Activated CD4-positive, alpha-beta T cell treated with anti-CD3 and anti-CD28 coated beads, Interleukin-2, amount 10 ng/mL, durations not matched to agents 24 days and 14 days (primary cell): ENCODE measurements at regions not wholly inside any gene's neighbourhood (a gene's known extent, or its start where the extent isn't known, plus 50 kb on each side); places are given as distances from the start of the nearest gene placed in this dataset.

Experiments
- DNase-seq: peaks from one replicate; pipeline ENCODE4 v3.0.0; 2022
- H3K27ac Mint-ChIP-seq: one replicate; pipeline ENCODE4 v1.8.0; 2022; ENCODE audit warnings: mild to moderate bottlenecking, mixed read lengths
- H3K27me3 Mint-ChIP-seq: one replicate; pipeline ENCODE4 v1.8.0; 2022; ENCODE audit warnings: mixed read lengths
- H3K36me3 Mint-ChIP-seq: one replicate; pipeline ENCODE4 v1.8.0; 2022; ENCODE audit warnings: low read depth, mild to moderate bottlenecking, mixed read lengths
- H3K4me1 Mint-ChIP-seq: one replicate; pipeline ENCODE4 v1.8.0; 2021; ENCODE audit warnings: mixed read lengths
- H3K4me3 Mint-ChIP-seq: one replicate; pipeline ENCODE4 v1.8.0; 2022; ENCODE audit warnings: mild to moderate bottlenecking, moderate library complexity, mixed read lengths
- H3K9me3 Mint-ChIP-seq: one replicate; pipeline ENCODE4 v1.8.0; 2021; ENCODE audit warnings: mixed read lengths
- intact Hi-C: fragments of 100-400 bp; cut with micrococcal nuclease; formaldehyde crosslinking; loops from one replicate; pipeline ENCODE4 v1.15.1; 2023

GRCh38 chr4:100075486-100076270 lies 114.6 kb downstream of the DDIT4L start:
- peaks cover 12% of the 10 kb centered on the region for H3K4me1 Mint-ChIP-seq
- peaks cover 17% of the 10 kb centered on the region for H3K9me3 Mint-ChIP-seq
- DNase-seq, result peak; percentile 37
- H3K27ac Mint-ChIP-seq, result no peak overlapping the region
- H3K27me3 Mint-ChIP-seq, result peaks cover 4% of the 10 kb centered on the region
- intact Hi-C loops, result no loop called here
- no peak overlapping the region for H3K4me3 Mint-ChIP-seq
- no peaks in the 10 kb centered on the region for H3K36me3 Mint-ChIP-seq

- H3K4me3 Mint-ChIP-seq, result no peak overlapping the region
- peaks cover 12% of the 10 kb centered on the region for H3K4me1 Mint-ChIP-seq
- no peak overlapping the region for H3K27ac Mint-ChIP-seq
- H3K27me3 Mint-ChIP-seq, result peaks cover 4% of the 10 kb centered on the region
- intact Hi-C loops, result no loop called here
- H3K36me3 Mint-ChIP-seq, result no peaks in the 10 kb centered on the region
- peaks cover 17% of the 10 kb centered on the region for H3K9me3 Mint-ChIP-seq
- peak; percentile 17 for DNase-seq
Measured at GRCh38 chr4:100075056-100075455, 115.2 kb downstream of the DDIT4L start.

GRCh38 chr4:100071506-100071905 lies 118.8 kb downstream of the DDIT4L start:
- Mint-ChIP-seq H3K4me3 (no peak overlapping the region), H3K4me1 (no peaks in the 10 kb centered on the region), H3K9me3 (peaks cover 17% of the 10 kb centered on the region), H3K27me3 (peaks cover 4% of the 10 kb centered on the region), H3K27ac (no peak overlapping the region), H3K36me3 (no peaks in the 10 kb centered on the region)
- intact Hi-C loops, result no loop called here
- DNase-seq, result no peak

- no peaks in the 10 kb centered on the region for H3K4me1 Mint-ChIP-seq
- H3K27ac Mint-ChIP-seq, result no peak overlapping the region
- no peaks in the 10 kb centered on the region for H3K36me3 Mint-ChIP-seq
- intact Hi-C loops, result no loop called here
- H3K27me3 Mint-ChIP-seq, result peaks cover 4% of the 10 kb centered on the region
- no peak overlapping the region for H3K4me3 Mint-ChIP-seq
- peaks cover 17% of the 10 kb centered on the region for H3K9me3 Mint-ChIP-seq
- no peak for DNase-seq
Measured at GRCh38 chr4:100070868-100071267, 119.4 kb downstream of the DDIT4L start.

GRCh38 chr4:100069207-100069606 lies 119.1 kb upstream of the H2AZ1 start:
- Mint-ChIP-seq H3K27ac (no peak overlapping the region), H3K27me3 (peaks cover 2% of the 10 kb centered on the region), H3K4me3 (no peak overlapping the region), H3K36me3 (no peaks in the 10 kb centered on the region), H3K4me1 (no peaks in the 10 kb centered on the region), H3K9me3 (peaks cover 4% of the 10 kb centered on the region)
- no peak for DNase-seq
- intact Hi-C loops, result no loop called here

GRCh38 chr4:100067255-100067654 lies 117.2 kb upstream of the H2AZ1 start:
- H3K9me3 Mint-ChIP-seq, result no peaks in the 10 kb centered on the region
- no peaks in the 10 kb centered on the region for H3K36me3 Mint-ChIP-seq
- no peak for DNase-seq
- H3K4me1 Mint-ChIP-seq, result no peaks in the 10 kb centered on the region
- H3K4me3 Mint-ChIP-seq, result no peak overlapping the region
- no peak overlapping the region for H3K27ac Mint-ChIP-seq
- intact Hi-C loops, result no loop called here
- H3K27me3 Mint-ChIP-seq, result no peaks in the 10 kb centered on the region

GRCh38 chr4:100063355-100063754 lies 113.3 kb upstream of the H2AZ1 start:
- Mint-ChIP-seq H3K36me3 (no peaks in the 10 kb centered on the region), H3K4me1 (no peaks in the 10 kb centered on the region), H3K27ac (no peak overlapping the region), H3K9me3 (no peaks in the 10 kb centered on the region), H3K4me3 (no peak overlapping the region), H3K27me3 (peaks cover 2% of the 10 kb centered on the region)
- intact Hi-C loops, result no loop called here
- no peak for DNase-seq

- intact Hi-C loops, result no loop called here
- DNase-seq, result no peak
- Mint-ChIP-seq H3K9me3 (no peaks in the 10 kb centered on the region), H3K27ac (no peak overlapping the region), H3K4me1 (no peaks in the 10 kb centered on the region), H3K27me3 (peaks cover 2% of the 10 kb centered on the region), H3K4me3 (no peak overlapping the region), H3K36me3 (no peaks in the 10 kb centered on the region)
Measured at GRCh38 chr4:100062921-100063320, 112.8 kb upstream of the H2AZ1 start.

- no peak for DNase-seq
- H3K4me3 Mint-ChIP-seq, result no peak overlapping the region
- H3K27me3 Mint-ChIP-seq, result peaks cover 2% of the 10 kb centered on the region
- no peaks in the 10 kb centered on the region for H3K4me1 Mint-ChIP-seq
- no peaks in the 10 kb centered on the region for H3K36me3 Mint-ChIP-seq
- no peaks in the 10 kb centered on the region for H3K9me3 Mint-ChIP-seq
- intact Hi-C loops, result no loop called here
- H3K27ac Mint-ChIP-seq, result no peak overlapping the region
Measured at GRCh38 chr4:100061835-100062234, 111.8 kb upstream of the H2AZ1 start.

- no peak for DNase-seq
- intact Hi-C loops, result no loop called here
- H3K27ac Mint-ChIP-seq, result no peak overlapping the region
- H3K27me3 Mint-ChIP-seq, result peaks cover 2% of the 10 kb centered on the region
- H3K4me1 Mint-ChIP-seq, result no peaks in the 10 kb centered on the region
- no peaks in the 10 kb centered on the region for H3K9me3 Mint-ChIP-seq
- H3K36me3 Mint-ChIP-seq, result no peaks in the 10 kb centered on the region
- no peak overlapping the region for H3K4me3 Mint-ChIP-seq
Measured at GRCh38 chr4:100060765-100061416, 110.8 kb upstream of the H2AZ1 start.

- no peaks in the 10 kb centered on the region for H3K4me1 Mint-ChIP-seq
- H3K4me3 Mint-ChIP-seq, result no peak overlapping the region
- H3K36me3 Mint-ChIP-seq, result no peaks in the 10 kb centered on the region
- no peak overlapping the region for H3K27ac Mint-ChIP-seq
- intact Hi-C loops, result no loop called here
- H3K27me3 Mint-ChIP-seq, result peaks cover 6% of the 10 kb centered on the region
- DNase-seq, result no peak
- H3K9me3 Mint-ChIP-seq, result no peaks in the 10 kb centered on the region
Measured at GRCh38 chr4:100059467-100059866, 109.4 kb upstream of the H2AZ1 start.

- Mint-ChIP-seq H3K4me3 (no peak overlapping the region), H3K27ac (no peak overlapping the region), H3K27me3 (peaks cover 4% of the 10 kb centered on the region), H3K36me3 (no peaks in the 10 kb centered on the region), H3K9me3 (no peaks in the 10 kb centered on the region), H3K4me1 (no peaks in the 10 kb centered on the region)
- intact Hi-C loops, result no loop called here
- no peak for DNase-seq
Measured at GRCh38 chr4:100056701-100057100, 106.6 kb upstream of the H2AZ1 start.

GRCh38 chr4:100054071-100054470 lies 104.0 kb upstream of the H2AZ1 start:
- Mint-ChIP-seq H3K27ac (no peak overlapping the region), H3K4me1 (no peaks in the 10 kb centered on the region), H3K4me3 (no peak overlapping the region), H3K27me3 (peaks cover 4% of the 10 kb centered on the region), H3K9me3 (no peaks in the 10 kb centered on the region), H3K36me3 (no peaks in the 10 kb centered on the region)
- DNase-seq, result no peak
- intact Hi-C loops, result no loop called here

GRCh38 chr4:100049872-100050271 lies 99.8 kb upstream of the H2AZ1 start:
- no peaks in the 10 kb centered on the region for H3K36me3 Mint-ChIP-seq
- no peak for DNase-seq

More at GRCh38 chr4:100049872-100050271, 99.8 kb upstream of the H2AZ1 start:
- intact Hi-C loops, result no loop called here
- Mint-ChIP-seq H3K27me3 (peaks cover under 1% of the 10 kb centered on the region), H3K4me1 (no peaks in the 10 kb centered on the region), H3K27ac (no peak overlapping the region), H3K9me3 (no peaks in the 10 kb centered on the region), H3K4me3 (no peak overlapping the region)
